ENCODE measurements at regions not wholly inside any gene's neighbourhood (a gene's known extent, or its start where the extent isn't known, plus 50 kb on each side); places are given as distances from the start of the nearest gene placed in this dataset.

GRCh38 chr14:47857646-47858045 lies 182.2 kb upstream of the MDGA2 start:
- H3K4me3 ChIP-seq (ENCODE audit: low read depth, low read length) = no peak overlapping the region
- no peaks in the 10 kb centered on the region for H3K79me1 ChIP-seq (ENCODE audit: low read length)
- DNase-seq = no peak
- no peak overlapping the region for H2AK5ac ChIP-seq (ENCODE audit: low read length)
- no peak overlapping the region for H2AFZ ChIP-seq (ENCODE audit: insufficient read depth, low read length, poor library complexity)
- H3K18ac ChIP-seq (ENCODE audit: low read length) = no peak overlapping the region
- no peak overlapping the region for H3K27ac ChIP-seq (ENCODE audit: low read depth, low read length)
- no peak overlapping the region for H4K8ac ChIP-seq (ENCODE audit: low read depth, low read length)
- no peaks in the 10 kb centered on the region for H3K4me1 ChIP-seq (ENCODE audit: control insufficient read depth in 1 of 2, insufficient read depth in 2 of 2, low read length in 2 of 2)
- no peaks in the 10 kb centered on the region for H3K36me3 ChIP-seq (ENCODE audit: control insufficient read depth in 1 of 2, insufficient read depth in 2 of 2, low read length in 2 of 2)
- no peak overlapping the region for H3K9ac ChIP-seq (ENCODE audit: low read length)
- H3K4me2 ChIP-seq (ENCODE audit: low read length) = no peak overlapping the region
- WGBS (ENCODE audit: extremely low coverage, insufficient coverage, insufficient read length) = no CpG with 5 or more reads among the region's 4 CpGs
- no peak overlapping the region for H4K12ac ChIP-seq (ENCODE audit: low read depth, low read length)
- H3K79me2 ChIP-seq (ENCODE audit: control insufficient read depth, insufficient read depth, low read length, poor library complexity) = no peaks in the 10 kb centered on the region
- H3K27me3 ChIP-seq (ENCODE audit: insufficient read depth, low read length) = no peaks in the 10 kb centered on the region
- no peak overlapping the region for H3K23ac ChIP-seq (ENCODE audit: low read length)
- H4K91ac ChIP-seq (ENCODE audit: low read depth, low read length) = no peak overlapping the region
- no peak overlapping the region for H2BK12ac ChIP-seq (ENCODE audit: low read length)
- no peaks in the 10 kb centered on the region for H3K9me3 ChIP-seq (ENCODE audit: insufficient read depth, low read depth, low read length)
- H3K14ac ChIP-seq (ENCODE audit: low read length) = no peak overlapping the region
- no peak overlapping the region for H2BK5ac ChIP-seq (ENCODE audit: low read depth, low read length, poor library complexity)
- no peak overlapping the region for H2BK120ac ChIP-seq (ENCODE audit: insufficient read depth, low read length, poor library complexity)
- H3K4ac ChIP-seq (ENCODE audit: low read depth, low read length) = no peak overlapping the region

DNA sequence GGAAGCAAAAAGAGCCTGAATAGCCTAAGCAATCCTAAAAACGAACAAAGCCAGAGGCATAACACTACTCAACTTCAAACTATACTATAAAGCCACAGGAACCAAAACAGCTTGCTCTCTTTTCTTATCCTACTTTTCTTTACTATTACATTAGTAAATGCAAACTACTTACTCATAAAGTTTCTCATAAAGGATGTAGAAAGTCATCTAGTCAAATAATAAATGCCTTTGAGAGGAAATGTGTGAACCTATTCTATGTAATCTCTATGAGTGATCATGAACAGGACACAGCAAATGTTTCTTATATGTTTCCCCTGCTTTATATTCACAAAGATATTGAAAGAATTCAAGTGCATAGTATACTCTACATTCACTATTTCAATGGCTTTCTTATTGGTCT lies 176.9 kb upstream of the MDGA2 start:
- no peak overlapping the region for H2AFZ ChIP-seq (ENCODE audit: insufficient read depth, low read length, poor library complexity)
- no peak overlapping the region for H3K4me3 ChIP-seq (ENCODE audit: low read depth, low read length)
- no peak overlapping the region for H3K18ac ChIP-seq (ENCODE audit: low read length)
- H2BK120ac ChIP-seq (ENCODE audit: insufficient read depth, low read length, poor library complexity) = no peak overlapping the region
- H3K4me2 ChIP-seq (ENCODE audit: low read length) = no peak overlapping the region
- no peaks in the 10 kb centered on the region for H3K79me1 ChIP-seq (ENCODE audit: low read length)
- H2BK5ac ChIP-seq (ENCODE audit: low read depth, low read length, poor library complexity) = no peak overlapping the region
- no peak overlapping the region for H2AK5ac ChIP-seq (ENCODE audit: low read length)
- H3K36me3 ChIP-seq (ENCODE audit: control insufficient read depth in 1 of 2, insufficient read depth in 2 of 2, low read length in 2 of 2) = no peaks in the 10 kb centered on the region
- no peak overlapping the region for H2BK12ac ChIP-seq (ENCODE audit: low read length)
- H3K27me3 ChIP-seq (ENCODE audit: insufficient read depth, low read length) = no peaks in the 10 kb centered on the region
- no peak overlapping the region for H4K91ac ChIP-seq (ENCODE audit: low read depth, low read length)
- no peak overlapping the region for H3K27ac ChIP-seq (ENCODE audit: low read depth, low read length)
- H3K9ac ChIP-seq (ENCODE audit: low read length) = no peak overlapping the region
- H3K23ac ChIP-seq (ENCODE audit: low read length) = no peak overlapping the region
- no peak overlapping the region for H3K14ac ChIP-seq (ENCODE audit: low read length)
- H3K4me1 ChIP-seq (ENCODE audit: control insufficient read depth in 1 of 2, insufficient read depth in 2 of 2, low read length in 2 of 2) = no peaks in the 10 kb centered on the region
- no peak overlapping the region for H4K12ac ChIP-seq (ENCODE audit: low read depth, low read length)
- no peak overlapping the region for H4K8ac ChIP-seq (ENCODE audit: low read depth, low read length)
- H3K9me3 ChIP-seq (ENCODE audit: insufficient read depth, low read depth, low read length) = no peaks in the 10 kb centered on the region
- no CpG with 5 or more reads among the region's 1 CpG for WGBS (ENCODE audit: extremely low coverage, insufficient coverage, insufficient read length)
- no peak overlapping the region for H3K4ac ChIP-seq (ENCODE audit: low read depth, low read length)
- DNase-seq = no peak
- H3K79me2 ChIP-seq (ENCODE audit: control insufficient read depth, insufficient read depth, low read length, poor library complexity) = no peaks in the 10 kb centered on the region

DNA sequence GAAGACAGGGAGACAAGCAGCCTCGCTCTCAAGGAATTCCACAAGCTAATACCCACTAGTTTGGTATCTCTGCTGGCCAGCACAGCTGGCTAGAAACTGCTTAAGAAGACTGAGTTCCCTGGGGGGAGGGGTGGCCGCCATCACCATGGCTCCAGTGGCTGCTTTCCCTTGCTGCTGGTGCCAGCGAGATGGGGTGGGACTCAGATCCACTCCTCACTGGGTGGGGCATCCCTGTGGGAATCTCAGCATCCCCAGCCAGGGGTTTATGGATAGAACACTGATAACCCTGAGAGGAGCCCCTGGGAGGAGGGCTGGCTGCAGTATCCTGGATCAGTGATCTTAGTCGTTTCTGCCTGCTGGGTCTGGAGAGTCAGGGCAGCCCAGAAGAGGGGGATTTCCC lies 170.6 kb upstream of the MDGA2 start:
- H3K27me3 ChIP-seq (ENCODE audit: insufficient read depth, low read length) = no peaks in the 10 kb centered on the region
- H3K14ac ChIP-seq (ENCODE audit: low read length) = no peak overlapping the region
- no peaks in the 10 kb centered on the region for H3K79me2 ChIP-seq (ENCODE audit: control insufficient read depth, insufficient read depth, low read length, poor library complexity)
- no peak overlapping the region for H3K4me3 ChIP-seq (ENCODE audit: low read depth, low read length)
- H2BK120ac ChIP-seq (ENCODE audit: insufficient read depth, low read length, poor library complexity) = no peak overlapping the region
- no peak overlapping the region for H3K23ac ChIP-seq (ENCODE audit: low read length)
- no peak overlapping the region for H3K27ac ChIP-seq (ENCODE audit: low read depth, low read length)
- no peak overlapping the region for H2BK12ac ChIP-seq (ENCODE audit: low read length)
- no peak overlapping the region for H2AFZ ChIP-seq (ENCODE audit: insufficient read depth, low read length, poor library complexity)
- no CpG with 5 or more reads among the region's 4 CpGs for WGBS (ENCODE audit: extremely low coverage, insufficient coverage, insufficient read length)
- H4K91ac ChIP-seq (ENCODE audit: low read depth, low read length) = no peak overlapping the region
- no peak overlapping the region for H4K12ac ChIP-seq (ENCODE audit: low read depth, low read length)
- H3K79me1 ChIP-seq (ENCODE audit: low read length) = no peaks in the 10 kb centered on the region
- no peaks in the 10 kb centered on the region for H3K4me1 ChIP-seq (ENCODE audit: control insufficient read depth in 1 of 2, insufficient read depth in 2 of 2, low read length in 2 of 2)
- H3K4me2 ChIP-seq (ENCODE audit: low read length) = no peak overlapping the region
- no peak overlapping the region for H2AK5ac ChIP-seq (ENCODE audit: low read length)
- H2BK5ac ChIP-seq (ENCODE audit: low read depth, low read length, poor library complexity) = no peak overlapping the region
- no peak for DNase-seq
- no peak overlapping the region for H3K18ac ChIP-seq (ENCODE audit: low read length)
- no peak overlapping the region for H4K8ac ChIP-seq (ENCODE audit: low read depth, low read length)
- H3K4ac ChIP-seq (ENCODE audit: low read depth, low read length) = no peak overlapping the region
- H3K36me3 ChIP-seq (ENCODE audit: control insufficient read depth in 1 of 2, insufficient read depth in 2 of 2, low read length in 2 of 2) = no peaks in the 10 kb centered on the region
- no peak overlapping the region for H3K9ac ChIP-seq (ENCODE audit: low read length)
- no peaks in the 10 kb centered on the region for H3K9me3 ChIP-seq (ENCODE audit: insufficient read depth, low read depth, low read length)

- H3K4me2 ChIP-seq (ENCODE audit: low read length) = no peak overlapping the region
- H4K8ac ChIP-seq (ENCODE audit: low read depth, low read length) = no peak overlapping the region
- no peak overlapping the region for H3K23ac ChIP-seq (ENCODE audit: low read length)
- no CpG with 5 or more reads among the region's 2 CpGs for WGBS (ENCODE audit: extremely low coverage, insufficient coverage, insufficient read length)
- H3K9ac ChIP-seq (ENCODE audit: low read length) = no peak overlapping the region
- H3K27ac ChIP-seq (ENCODE audit: low read depth, low read length) = no peak overlapping the region
- H3K79me2 ChIP-seq (ENCODE audit: control insufficient read depth, insufficient read depth, low read length, poor library complexity) = no peaks in the 10 kb centered on the region
- H2BK5ac ChIP-seq (ENCODE audit: low read depth, low read length, poor library complexity) = no peak overlapping the region
- no peak overlapping the region for H3K14ac ChIP-seq (ENCODE audit: low read length)
- no peaks in the 10 kb centered on the region for H3K36me3 ChIP-seq (ENCODE audit: control insufficient read depth in 1 of 2, insufficient read depth in 2 of 2, low read length in 2 of 2)
- H3K18ac ChIP-seq (ENCODE audit: low read length) = no peak overlapping the region
- no peak overlapping the region for H3K4me3 ChIP-seq (ENCODE audit: low read depth, low read length)
- no peaks in the 10 kb centered on the region for H3K27me3 ChIP-seq (ENCODE audit: insufficient read depth, low read length)
- H4K12ac ChIP-seq (ENCODE audit: low read depth, low read length) = no peak overlapping the region
- no peaks in the 10 kb centered on the region for H3K9me3 ChIP-seq (ENCODE audit: insufficient read depth, low read depth, low read length)
- H2BK12ac ChIP-seq (ENCODE audit: low read length) = no peak overlapping the region
- H3K79me1 ChIP-seq (ENCODE audit: low read length) = no peaks in the 10 kb centered on the region
- no peak overlapping the region for H3K4ac ChIP-seq (ENCODE audit: low read depth, low read length)
- no peaks in the 10 kb centered on the region for H3K4me1 ChIP-seq (ENCODE audit: control insufficient read depth in 1 of 2, insufficient read depth in 2 of 2, low read length in 2 of 2)
- no peak overlapping the region for H2AK5ac ChIP-seq (ENCODE audit: low read length)
- no peak overlapping the region for H2AFZ ChIP-seq (ENCODE audit: insufficient read depth, low read length, poor library complexity)
- no peak overlapping the region for H4K91ac ChIP-seq (ENCODE audit: low read depth, low read length)
- no peak for DNase-seq
- H2BK120ac ChIP-seq (ENCODE audit: insufficient read depth, low read length, poor library complexity) = no peak overlapping the region
These were observed 167.8 kb upstream of the MDGA2 start for GRCh38 chr14:47843236-47843635.

GRCh38 chr14:47833011-47833410 lies 157.6 kb upstream of the MDGA2 start:
- Histone ChIP-seq H2BK5ac (ENCODE audit: low read depth, low read length, poor library complexity) (no peak overlapping the region), H3K36me3 (ENCODE audit: control insufficient read depth in 1 of 2, insufficient read depth in 2 of 2, low read length in 2 of 2) (no peaks in the 10 kb centered on the region), H4K12ac (ENCODE audit: low read depth, low read length) (no peak overlapping the region), H3K14ac (ENCODE audit: low read length) (no peak overlapping the region), H3K79me1 (ENCODE audit: low read length) (no peaks in the 10 kb centered on the region), H3K23ac (ENCODE audit: low read length) (no peak overlapping the region), H3K4me1 (ENCODE audit: control insufficient read depth in 1 of 2, insufficient read depth in 2 of 2, low read length in 2 of 2) (no peaks in the 10 kb centered on the region), H3K18ac (ENCODE audit: low read length) (no peak overlapping the region), H3K79me2 (ENCODE audit: control insufficient read depth, insufficient read depth, low read length, poor library complexity) (no peaks in the 10 kb centered on the region), H3K9ac (ENCODE audit: low read length) (no peak overlapping the region), H2AK5ac (ENCODE audit: low read length) (no peak overlapping the region), H3K4ac (ENCODE audit: low read depth, low read length) (no peak overlapping the region), H3K4me3 (ENCODE audit: low read depth, low read length) (no peak overlapping the region), H2BK120ac (ENCODE audit: insufficient read depth, low read length, poor library complexity) (no peak overlapping the region), H2AFZ (ENCODE audit: insufficient read depth, low read length, poor library complexity) (no peak overlapping the region), H2BK12ac (ENCODE audit: low read length) (no peak overlapping the region), H4K8ac (ENCODE audit: low read depth, low read length) (no peak overlapping the region), H3K27ac (ENCODE audit: low read depth, low read length) (no peak overlapping the region), H3K9me3 (ENCODE audit: insufficient read depth, low read depth, low read length) (no peaks in the 10 kb centered on the region), H3K27me3 (ENCODE audit: insufficient read depth, low read length) (no peaks in the 10 kb centered on the region), H4K91ac (ENCODE audit: low read depth, low read length) (no peak overlapping the region), H3K4me2 (ENCODE audit: low read length) (no peak overlapping the region)
- no peak for DNase-seq
